ENCODE measurements at regions not wholly inside any gene's neighbourhood (a gene's known extent, or its start where the extent isn't known, plus 50 kb on each side); places are given as distances from the start of the nearest gene placed in this dataset.

DNA sequence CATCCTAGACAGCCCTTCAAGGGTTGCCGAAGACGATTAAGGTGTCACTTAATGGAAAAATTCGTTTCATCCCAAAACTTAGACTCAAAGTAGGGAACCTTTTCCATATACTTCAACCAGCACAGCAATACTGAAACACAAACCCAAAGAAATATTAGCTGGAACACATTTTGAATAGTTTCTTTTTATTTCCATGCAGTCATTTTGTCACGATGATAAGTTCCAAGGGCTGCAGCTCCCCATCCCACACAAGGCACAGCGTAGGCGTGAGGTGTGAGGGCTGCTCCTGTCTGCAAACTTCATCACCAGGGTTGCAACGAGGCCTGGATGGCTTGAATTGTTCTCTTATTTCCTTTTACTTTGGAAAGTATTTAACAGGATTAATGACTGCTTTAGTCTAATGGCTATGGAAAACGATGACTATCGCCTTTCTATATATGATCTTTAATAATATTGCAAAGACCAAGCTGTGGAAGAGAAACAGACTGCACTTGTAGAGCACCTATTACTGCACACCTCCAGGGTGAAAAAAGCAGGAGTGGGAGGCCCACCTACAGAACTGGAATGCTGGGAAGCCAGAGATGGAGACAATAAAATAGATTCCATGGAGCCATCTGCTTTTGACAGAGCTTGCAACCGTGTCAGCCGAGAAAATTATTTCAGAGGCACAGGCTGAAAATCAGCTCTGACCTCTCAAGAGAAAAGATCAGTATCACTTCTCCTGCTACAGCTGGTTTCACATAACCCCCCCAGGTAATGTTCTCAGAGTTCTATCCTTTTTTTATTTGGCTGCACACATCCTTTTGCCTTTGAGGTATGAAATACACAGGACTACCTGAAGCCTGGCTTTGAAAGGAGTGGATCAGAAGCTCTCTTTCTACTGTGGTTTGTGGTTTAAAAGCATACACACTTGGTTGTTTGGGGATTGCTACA is 274.5 kb upstream of the NBEA start:
- Histone ChIP-seq H3K9me1 (ENCODE audit: insufficient read depth, low read length) (no peaks in the 10 kb centered on the region), H3K36me3 (ENCODE audit: control insufficient read depth, insufficient read depth, low read length) (no peaks in the 10 kb centered on the region), H3K23ac (ENCODE audit: low read depth, low read length) (no peak overlapping the region), H3K4me2 (ENCODE audit: low read depth, low read length) (no peak overlapping the region), H3K9me3 (ENCODE audit: control insufficient read depth, insufficient read depth, low read length) (no peaks in the 10 kb centered on the region), H2BK120ac (ENCODE audit: low read depth, low read length) (no peak overlapping the region), H3K9ac (ENCODE audit: low read depth, low read length) (no peak overlapping the region), H2AK9ac (replicated peaks; ENCODE audit: low read depth, low read length, poor library complexity) (no peak overlapping the region), H3K4me1 (ENCODE audit: control insufficient read depth, insufficient read depth, low read length) (no peaks in the 10 kb centered on the region), H4K5ac (ENCODE audit: low read depth, low read length) (no peak overlapping the region), H3K79me1 (ENCODE audit: low read depth in 1 of 2, low read length in 2 of 2) (no peaks in the 10 kb centered on the region), H3K4me3 (ENCODE audit: insufficient read depth, low read depth, low read length) (no peak overlapping the region), H2AK5ac (ENCODE audit: low read depth, low read length) (no peak overlapping the region), H2BK5ac (ENCODE audit: low read depth, low read length, poor library complexity, severe bottlenecking) (no peak overlapping the region), H3K56ac (ENCODE audit: extremely low read depth, insufficient read depth, low read length) (no peak overlapping the region), H2BK15ac (ENCODE audit: low read depth, low read length) (no peak overlapping the region), H2AFZ (replicated peaks; ENCODE audit: low read length, poor library complexity) (no peak overlapping the region), H3K27me3 (ENCODE audit: control insufficient read depth, insufficient read depth, low read length) (no peaks in the 10 kb centered on the region), H3K27ac (ENCODE audit: insufficient read depth, low read length) (no peak overlapping the region), H4K20me1 (ENCODE audit: insufficient read depth, low read length) (no peaks in the 10 kb centered on the region), H3K14ac (replicated peaks; ENCODE audit: low read depth, low read length) (no peak overlapping the region), H4K91ac (ENCODE audit: insufficient read depth, low read depth, low read length) (no peak overlapping the region), H2BK20ac (ENCODE audit: low read depth, low read length) (no peak overlapping the region), H4K8ac (ENCODE audit: low read depth in 2 of 2, low read length in 2 of 2) (no peak overlapping the region), H3K4ac (ENCODE audit: low read depth, low read length) (no peak overlapping the region), H3K18ac (ENCODE audit: low read depth, low read length) (no peak overlapping the region)
- ATAC-seq (ENCODE audit: low read depth) = no peak
- dilution Hi-C loops (cut with HindIII; ENCODE audit: low sequenced_read_pairs, unreplicated experiment) (no loop called here), intact Hi-C loops (cut with micrococcal nuclease) (no loop called here), in situ Hi-C loops (cut with MboI; ENCODE audit: low sequenced_read_pairs) (no loop called here)
- CTCF ChIA-PET = no interaction called here
- no TSS peak for BruUV-seq (replicated peaks)
- no CpG with 5 or more reads among the region's 11 CpGs for WGBS, 2 experiments (ENCODE audit: extremely low coverage in 2 of 2, insufficient read length in 1 of 2)
- TF ChIP-seq FOS (IDR thresholded peaks at IDR 0.05; ENCODE audit: low read depth, low read length) (no peak), BHLHE40 (IDR thresholded peaks at IDR 0.05; ENCODE audit: low read depth, low read length) (no peak), RFX5 (IDR thresholded peaks at IDR 0.05; ENCODE audit: low read depth, low read length) (no peak), RCOR1 (IDR thresholded peaks at IDR 0.05; ENCODE audit: insufficient replicate concordance, low read length) (no peak), RAD21 (IDR thresholded peaks at IDR 0.05; ENCODE audit: low read length) (no peak), MXI1 (IDR thresholded peaks at IDR 0.05; ENCODE audit: borderline replicate concordance, low read depth, low read length) (no peak)
- TF ChIP-seq, protein P1, sequence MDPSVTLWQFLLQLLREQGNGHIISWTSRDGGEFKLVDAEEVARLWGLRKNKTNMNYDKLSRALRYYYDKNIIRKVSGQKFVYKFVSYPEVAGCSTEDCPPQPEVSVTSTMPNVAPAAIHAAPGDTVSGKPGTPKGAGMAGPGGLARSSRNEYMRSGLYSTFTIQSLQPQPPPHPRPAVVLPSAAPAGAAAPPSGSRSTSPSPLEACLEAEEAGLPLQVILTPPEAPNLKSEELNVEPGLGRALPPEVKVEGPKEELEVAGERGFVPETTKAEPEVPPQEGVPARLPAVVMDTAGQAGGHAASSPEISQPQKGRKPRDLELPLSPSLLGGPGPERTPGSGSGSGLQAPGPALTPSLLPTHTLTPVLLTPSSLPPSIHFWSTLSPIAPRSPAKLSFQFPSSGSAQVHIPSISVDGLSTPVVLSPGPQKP (IDR thresholded peaks at IDR 0.05; ENCODE audit: borderline replicate concordance, low read depth, low read length) = no peak
- no peak for DNase-seq
- POLR2A ChIA-PET (ENCODE audit: unreplicated experiment) = no interaction called here

Data from IMR-90 (cell line).